ENCODE measurements at regions not wholly inside any gene's neighbourhood (a gene's known extent, or its start where the extent isn't known, plus 50 kb on each side); places are given as distances from the start of the nearest gene placed in this dataset.

- H3K9me3 Mint-ChIP-seq = no peaks in the 10 kb centered on the region
- ATAC-seq (replicated peaks) = no peak
- H3K27me3 Mint-ChIP-seq = no peaks in the 10 kb centered on the region
- no peaks in the 10 kb centered on the region for H3K36me3 Mint-ChIP-seq
- no peak overlapping the region for H3K4me3 Mint-ChIP-seq
- no peak overlapping the region for H3K27ac Mint-ChIP-seq
- DNase-seq = no peak
- no peaks in the 10 kb centered on the region for H3K4me1 Mint-ChIP-seq
Measured at GRCh38 chr11:80023386-80023785, 582.6 kb upstream of the TENM4 start.

GRCh38 chr11:80010536-80010935 lies 569.7 kb upstream of the TENM4 start:
- Mint-ChIP-seq H3K27me3 (no peaks in the 10 kb centered on the region), H3K36me3 (no peaks in the 10 kb centered on the region), H3K4me1 (no peaks in the 10 kb centered on the region), H3K9me3 (peaks cover 0 to 3% of the 10 kb centered on the region in 2 donors), H3K27ac (no peak overlapping the region), H3K4me3 (no peak overlapping the region)
- no peak for DNase-seq
- ATAC-seq (replicated peaks) = no peak

DNA sequence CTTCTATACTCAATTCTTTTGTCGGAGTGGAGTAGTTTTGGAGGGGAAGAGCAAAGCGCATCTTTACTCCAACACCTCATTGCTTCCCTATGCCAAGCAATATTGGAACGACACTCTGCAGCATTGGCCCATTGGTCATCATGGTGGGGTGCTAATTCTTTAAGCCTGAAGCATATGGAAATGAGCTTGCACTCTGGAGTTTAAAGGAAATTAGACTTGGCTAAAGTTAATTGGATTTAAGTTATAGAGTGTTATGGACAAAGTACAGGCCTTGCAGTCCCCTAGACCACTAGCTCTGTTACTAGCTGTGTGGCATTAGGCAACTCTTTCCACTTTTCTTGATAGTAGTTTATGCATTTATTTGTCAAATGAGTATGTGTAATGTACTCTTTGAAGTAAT lies 568.3 kb upstream of the TENM4 start:
- ATAC-seq (replicated peaks) (no peak), DNase-seq (no peak)
- Mint-ChIP-seq H3K27ac (no peak overlapping the region), H3K9me3 (peaks cover 0 to 5% of the 10 kb centered on the region in 2 donors), H3K36me3 (no peaks in the 10 kb centered on the region), H3K27me3 (no peaks in the 10 kb centered on the region), H3K4me3 (no peak overlapping the region), H3K4me1 (no peaks in the 10 kb centered on the region)

GRCh38 chr11:80007616-80008015 lies 566.8 kb upstream of the TENM4 start:
- Mint-ChIP-seq H3K4me3 (no peak overlapping the region), H3K4me1 (no peaks in the 10 kb centered on the region), H3K9me3 (peaks cover 0 to 5% of the 10 kb centered on the region in 2 donors), H3K27ac (no peak overlapping the region), H3K36me3 (no peaks in the 10 kb centered on the region), H3K27me3 (no peaks in the 10 kb centered on the region)
- no peak for ATAC-seq (replicated peaks)
- DNase-seq = no peak

DNA sequence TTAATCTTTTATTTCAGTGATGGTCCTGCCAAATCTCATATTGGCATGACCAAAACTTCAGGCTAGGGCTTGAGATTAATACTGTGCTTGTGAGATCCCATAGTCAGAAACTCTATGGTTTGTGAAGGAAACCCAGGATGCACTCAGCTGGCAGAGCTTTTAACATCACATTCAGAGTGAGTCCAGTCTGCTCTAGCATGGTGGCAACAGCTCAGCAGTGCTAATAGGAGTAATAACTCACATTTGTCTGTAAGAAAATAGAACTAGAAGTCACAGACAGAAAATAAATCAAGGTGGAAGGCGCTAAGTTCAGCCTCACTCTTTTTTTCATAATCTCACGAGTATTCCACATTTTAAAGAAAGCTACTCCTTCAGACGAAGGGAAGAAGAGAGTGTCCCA lies 549.3 kb upstream of the TENM4 start:
- Mint-ChIP-seq H3K4me1 (no peaks in the 10 kb centered on the region), H3K27me3 (no peaks in the 10 kb centered on the region), H3K9me3 (peaks cover 0 to 4% of the 10 kb centered on the region in 2 donors), H3K4me3 (no peak overlapping the region), H3K27ac (no peak overlapping the region), H3K36me3 (no peaks in the 10 kb centered on the region)
- DNase-seq (no peak), ATAC-seq (replicated peaks) (no peak)

GRCh38 chr11:79982185-79982584 lies 541.4 kb upstream of the TENM4 start:
- H3K9me3 Mint-ChIP-seq = peaks cover 0 to 2% of the 10 kb centered on the region in 2 donors

GRCh38 chr11:79980916-79981315 lies 540.1 kb upstream of the TENM4 start:
- Mint-ChIP-seq H3K36me3 (no peaks in the 10 kb centered on the region), H3K27ac (no peak overlapping the region), H3K27me3 (no peaks in the 10 kb centered on the region), H3K4me1 (no peaks in the 10 kb centered on the region), H3K9me3 (no peaks in the 10 kb centered on the region), H3K4me3 (no peak overlapping the region)
- DNase-seq = no peak
- no peak for ATAC-seq (replicated peaks)

More at GRCh38 chr11:79982185-79982584, 541.4 kb upstream of the TENM4 start:
- Mint-ChIP-seq H3K27ac (no peak overlapping the region), H3K4me1 (no peaks in the 10 kb centered on the region), H3K4me3 (no peak overlapping the region), H3K36me3 (no peaks in the 10 kb centered on the region), H3K27me3 (no peaks in the 10 kb centered on the region)
- no peak for ATAC-seq (replicated peaks)
- DNase-seq = no peak

DNA sequence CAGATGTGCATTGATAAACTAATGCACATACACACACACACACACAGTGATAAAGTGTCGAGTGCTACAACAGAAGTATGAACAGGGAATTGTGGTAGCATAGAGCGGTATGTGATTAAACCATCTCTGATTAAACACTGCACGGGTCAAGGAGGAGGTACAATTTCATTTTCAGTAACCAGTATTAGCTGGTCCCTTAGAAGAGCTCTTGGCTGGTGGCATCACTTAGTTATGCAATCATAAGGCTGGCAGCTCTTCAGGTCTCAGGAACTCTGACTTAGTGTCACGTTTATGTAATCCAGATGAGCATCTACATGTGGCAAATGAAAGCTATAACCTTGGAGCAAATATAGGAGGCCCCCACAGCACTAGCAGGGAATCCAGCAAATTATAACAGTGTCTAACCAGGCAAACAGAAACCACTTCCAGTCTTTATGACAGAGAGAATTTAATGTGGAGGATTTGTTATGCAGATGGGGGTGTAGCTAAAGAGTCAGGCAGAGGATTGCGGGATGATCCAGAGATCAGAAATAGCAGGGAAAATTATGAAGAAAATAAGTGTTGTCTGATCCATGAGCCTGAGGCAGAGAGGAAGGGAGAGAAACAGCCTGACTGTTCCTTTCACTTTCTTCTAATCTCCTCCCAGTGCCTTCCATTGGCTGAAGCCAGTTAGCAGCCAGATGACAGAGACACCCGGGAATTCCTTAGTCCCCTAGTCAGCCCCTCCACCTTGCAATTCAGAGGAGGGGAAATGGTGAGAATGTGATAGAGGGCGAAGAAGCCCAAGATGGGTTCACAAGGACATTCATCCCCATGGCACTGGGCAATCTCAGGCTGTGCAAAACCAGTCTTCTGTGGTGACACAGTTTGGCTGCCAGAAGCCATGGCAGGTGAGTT lies 533.1 kb upstream of the TENM4 start:
- no peak for DNase-seq
- ATAC-seq (replicated peaks) = no peak
- no peaks in the 10 kb centered on the region for H3K4me1 Mint-ChIP-seq

DNA sequence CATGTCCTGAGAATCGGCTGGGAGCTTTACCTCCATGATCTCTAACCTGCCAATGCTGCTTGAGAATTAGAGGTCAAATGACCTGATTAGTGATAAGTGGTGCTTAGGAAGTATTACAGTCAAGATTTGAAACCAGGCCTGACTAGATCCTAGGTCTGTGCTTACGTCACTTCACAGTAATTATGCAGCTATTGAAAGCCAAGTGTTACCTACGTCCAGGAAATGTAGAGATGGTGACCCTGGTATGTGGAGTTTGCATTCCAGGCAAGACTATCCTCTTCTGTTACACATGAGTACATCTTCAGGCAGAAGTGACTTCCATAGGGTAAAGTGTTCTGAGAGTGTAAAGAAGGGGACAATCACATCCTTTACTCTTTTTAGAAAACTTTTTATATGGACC lies 530.4 kb upstream of the TENM4 start:
- Mint-ChIP-seq H3K27me3 (no peaks in the 10 kb centered on the region), H3K27ac (no peak overlapping the region), H3K4me1 (no peaks in the 10 kb centered on the region), H3K36me3 (no peaks in the 10 kb centered on the region), H3K9me3 (peaks cover 0 to 6% of the 10 kb centered on the region in 2 donors), H3K4me3 (no peak overlapping the region)
- ATAC-seq (replicated peaks) (no peak), DNase-seq (no peak)

More for the DNA sequence above, 533.1 kb upstream of the TENM4 start:
- no peak overlapping the region for H3K4me3 Mint-ChIP-seq
- H3K36me3 Mint-ChIP-seq = no peaks in the 10 kb centered on the region
- no peaks in the 10 kb centered on the region for H3K27me3 Mint-ChIP-seq
- H3K9me3 Mint-ChIP-seq = peaks cover 0 to 5% of the 10 kb centered on the region in 2 donors
- no peak overlapping the region for H3K27ac Mint-ChIP-seq

- peaks cover 4 to 5% of the 10 kb centered on the region in 2 donors for H3K9me3 Mint-ChIP-seq
- ATAC-seq (replicated peaks) (no peak), DNase-seq (no peak)
- H3K4me3 Mint-ChIP-seq = no peak overlapping the region
- H3K36me3 Mint-ChIP-seq = no peaks in the 10 kb centered on the region
- no peak overlapping the region for H3K27ac Mint-ChIP-seq
- H3K4me1 Mint-ChIP-seq = no peaks in the 10 kb centered on the region
- H3K27me3 Mint-ChIP-seq = no peaks in the 10 kb centered on the region
Measured at GRCh38 chr11:79966592-79966991, 525.8 kb upstream of the TENM4 start.

DNA sequence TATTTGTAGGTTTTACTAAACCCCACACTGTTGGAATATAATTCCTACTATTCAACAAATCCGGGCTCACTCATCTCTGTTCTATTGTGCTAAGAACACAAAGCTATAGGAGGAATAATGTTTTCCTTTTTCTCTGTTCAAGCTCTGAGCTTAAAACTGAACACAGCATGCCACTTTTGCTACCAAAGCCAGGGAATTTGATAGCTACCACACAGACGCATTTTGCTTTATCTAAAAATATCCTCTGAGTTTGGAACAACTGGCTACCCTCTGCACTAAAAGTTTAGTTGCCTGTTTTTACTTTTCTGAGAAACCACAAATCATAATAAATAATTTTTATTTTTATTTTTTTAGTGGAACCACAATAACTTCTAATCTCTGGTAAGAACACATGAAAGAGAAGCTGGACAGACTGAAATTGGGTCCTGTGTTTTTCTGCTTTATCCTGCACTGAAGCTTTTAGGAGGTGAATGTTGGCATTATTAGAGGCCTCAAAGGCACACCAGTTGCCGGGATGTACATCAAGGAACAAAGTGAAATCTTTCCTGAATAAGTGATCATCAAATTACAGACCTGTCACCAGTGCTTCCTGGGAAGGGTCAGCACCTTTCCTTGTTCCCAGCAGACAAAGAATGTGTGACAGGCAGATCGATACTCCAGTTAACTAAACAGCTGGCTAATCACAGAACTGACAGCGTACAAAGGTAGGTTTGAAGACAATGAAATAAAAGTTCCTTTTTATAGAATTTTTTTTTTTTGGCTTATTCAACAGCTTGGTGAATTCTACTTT lies 523.2 kb upstream of the TENM4 start:
- Mint-ChIP-seq H3K9me3 (peaks cover 7 to 10% of the 10 kb centered on the region in 2 donors), H3K4me1 (no peaks in the 10 kb centered on the region), H3K27ac (no peak overlapping the region), H3K27me3 (no peaks in the 10 kb centered on the region), H3K4me3 (no peak overlapping the region), H3K36me3 (no peaks in the 10 kb centered on the region)
- no peak for DNase-seq
- no peak for ATAC-seq (replicated peaks)

DNA sequence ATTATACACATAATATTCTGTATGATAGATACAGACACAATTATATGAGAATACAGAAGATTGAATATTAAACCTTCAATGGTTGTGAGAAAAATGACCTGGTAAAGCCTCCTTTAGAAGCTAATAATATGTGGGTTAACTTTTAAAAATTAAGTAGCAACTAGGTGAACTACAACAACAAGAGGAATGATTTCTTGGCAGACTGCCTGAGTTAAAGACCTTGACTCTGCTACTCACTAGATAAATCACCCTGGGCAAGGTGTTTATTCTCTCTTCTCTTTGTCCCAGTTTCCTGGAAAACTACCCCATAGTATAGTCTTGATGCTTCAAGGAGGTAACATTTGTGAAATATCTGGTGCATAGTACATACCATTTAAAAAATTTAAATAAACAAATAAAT lies 519.6 kb upstream of the TENM4 start:
- ATAC-seq (replicated peaks) = no peak

DNA sequence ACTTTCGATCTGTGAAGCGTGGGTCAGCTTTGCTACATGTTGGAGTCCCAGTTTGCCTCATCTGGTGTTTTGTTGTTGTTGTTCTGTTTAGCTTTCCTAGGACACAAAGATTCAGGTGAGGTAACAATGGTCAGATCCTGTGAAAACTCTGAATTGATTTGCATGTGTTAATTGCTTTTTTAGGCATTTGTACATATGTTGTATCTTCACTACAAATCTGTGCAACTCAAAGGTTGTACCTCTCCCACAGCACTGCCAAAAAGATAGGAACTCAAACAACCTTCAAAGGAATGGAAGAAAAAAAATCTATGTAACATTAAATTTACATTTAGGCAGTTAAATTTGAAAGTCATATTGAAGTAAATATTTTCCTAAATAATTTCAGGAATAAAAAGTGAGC lies 518.5 kb upstream of the TENM4 start:
- H3K36me3 Mint-ChIP-seq = no peaks in the 10 kb centered on the region
- H3K4me1 Mint-ChIP-seq = no peaks in the 10 kb centered on the region
- H3K4me3 Mint-ChIP-seq = no peak overlapping the region
- H3K27ac Mint-ChIP-seq = no peak overlapping the region
- no peak for DNase-seq
- no peaks in the 10 kb centered on the region for H3K27me3 Mint-ChIP-seq
- peaks cover 14 to 17% of the 10 kb centered on the region in 2 donors for H3K9me3 Mint-ChIP-seq
- ATAC-seq (replicated peaks) = no peak

More for the DNA sequence above, 519.6 kb upstream of the TENM4 start:
- no peak for DNase-seq
- Mint-ChIP-seq H3K27ac (no peak overlapping the region), H3K9me3 (peaks cover 14 to 17% of the 10 kb centered on the region in 2 donors), H3K4me1 (no peaks in the 10 kb centered on the region), H3K36me3 (no peaks in the 10 kb centered on the region), H3K4me3 (no peak overlapping the region), H3K27me3 (no peaks in the 10 kb centered on the region)

GRCh38 chr11:79957702-79958101 lies 516.9 kb upstream of the TENM4 start:
- no peaks in the 10 kb centered on the region for H3K27me3 Mint-ChIP-seq
- peaks cover 14% of the 10 kb centered on the region in 2 donors for H3K9me3 Mint-ChIP-seq
- H3K27ac Mint-ChIP-seq = no peak overlapping the region
- no peak for DNase-seq
- no peak for ATAC-seq (replicated peaks)
- H3K4me1 Mint-ChIP-seq = no peaks in the 10 kb centered on the region
- no peaks in the 10 kb centered on the region for H3K36me3 Mint-ChIP-seq
- H3K4me3 Mint-ChIP-seq = no peak overlapping the region

DNA sequence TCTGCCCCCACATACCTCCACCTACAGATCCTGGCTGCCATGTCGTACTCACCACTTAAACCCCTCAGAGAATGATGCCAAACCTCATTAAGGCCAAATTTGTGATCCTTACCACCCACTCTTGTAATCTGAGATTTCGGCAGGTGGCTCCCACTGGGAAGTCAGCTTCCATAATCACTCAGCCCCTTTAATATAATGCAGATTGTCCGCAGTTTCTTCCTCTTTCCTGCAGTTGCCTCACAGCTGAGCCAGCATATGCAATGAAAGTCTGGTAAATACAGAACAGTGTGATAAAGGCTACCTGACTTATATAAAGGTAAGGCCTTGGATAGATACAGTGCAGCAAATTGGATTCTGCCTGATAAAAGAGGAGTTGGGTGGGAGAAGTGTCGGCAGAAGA lies 515.2 kb upstream of the TENM4 start:
- no peak for DNase-seq
- Mint-ChIP-seq H3K4me3 (no peak overlapping the region), H3K27me3 (no peaks in the 10 kb centered on the region), H3K4me1 (no peaks in the 10 kb centered on the region), H3K9me3 (peaks cover 12 to 13% of the 10 kb centered on the region in 2 donors), H3K36me3 (no peaks in the 10 kb centered on the region), H3K27ac (no peak overlapping the region)
- ATAC-seq (replicated peaks) = no peak

Data from stimulated activated naive B cell treated with anti-CD40 and anti-IgM and Interleukin-4, amounts not matched to agents 10 μg/mL and 1 μg/mL and 100 μg/mL, for 72 hours (primary cell).